ENCODE measurements at regions not wholly inside any gene's neighbourhood (a gene's known extent, or its start where the extent isn't known, plus 50 kb on each side); places are given as distances from the start of the nearest gene placed in this dataset.

- ATAC-seq (peak; percentile 60), DNase-seq (no peak)
- ChIA-PET POLR2A (no interaction called here), CTCF (interaction anchor here (1.5 kb wide), 1 partner anchor 26 kb away, joined by 3 read pairs; no protein-coding TSS in a partner anchor)
- H3K4me3 Mint-ChIP-seq: no peak overlapping the region
- peaks cover 3% of the 10 kb centered on the region for H3K27me3 Mint-ChIP-seq (ENCODE audit: low read depth)
- no peaks in the 10 kb centered on the region for H3K36me3 Mint-ChIP-seq (ENCODE audit: low read depth)
- H3K27ac Mint-ChIP-seq: no peak overlapping the region
- H3K9me3 Mint-ChIP-seq (ENCODE audit: insufficient read depth): no peaks in the 10 kb centered on the region
- H3K4me1 Mint-ChIP-seq (ENCODE audit: low read depth): no peaks in the 10 kb centered on the region
Observed at GRCh38 chr13:44819245-44819644, 170.0 kb downstream of the NUFIP1 start.

- no peaks in the 10 kb centered on the region for H3K4me1 Mint-ChIP-seq (ENCODE audit: low read depth)
- POLR2A ChIA-PET: no interaction called here
- DNase-seq (no peak), ATAC-seq (no peak)
- no peak overlapping the region for H3K27ac Mint-ChIP-seq
- no peak overlapping the region for H3K4me3 Mint-ChIP-seq
- CTCF ChIA-PET: interaction anchor here (1.5 to 2.6 kb wide), 2 partner anchors 26 to 335 kb away, joined by 3 to 9 read pairs; no protein-coding TSS in a partner anchor
- no peaks in the 10 kb centered on the region for H3K36me3 Mint-ChIP-seq (ENCODE audit: low read depth)
- peaks cover 3% of the 10 kb centered on the region for H3K27me3 Mint-ChIP-seq (ENCODE audit: low read depth)
- H3K9me3 Mint-ChIP-seq (ENCODE audit: insufficient read depth): no peaks in the 10 kb centered on the region
Observed at GRCh38 chr13:44818428-44818827, 170.8 kb downstream of the NUFIP1 start.

GRCh38 chr13:44818016-44818415 lies 171.3 kb downstream of the NUFIP1 start:
- H3K4me3 Mint-ChIP-seq: no peak overlapping the region

GRCh38 chr13:44817131-44817671 lies 172.1 kb downstream of the NUFIP1 start:
- no peak for DNase-seq
- POLR2A ChIA-PET: no interaction called here
- Mint-ChIP-seq H3K27me3 (ENCODE audit: low read depth) (peaks cover 6% of the 10 kb centered on the region), H3K9me3 (ENCODE audit: insufficient read depth) (no peaks in the 10 kb centered on the region), H3K27ac (no peak overlapping the region), H3K4me1 (ENCODE audit: low read depth) (no peaks in the 10 kb centered on the region), H3K36me3 (ENCODE audit: low read depth) (no peaks in the 10 kb centered on the region), H3K4me3 (no peak overlapping the region)
- ATAC-seq: no peak
- CTCF ChIA-PET: interaction anchor here (1.0 to 2.6 kb wide), 2 partner anchors 63 to 333 kb away, joined by 3 to 9 read pairs; no protein-coding TSS in a partner anchor

More at GRCh38 chr13:44818016-44818415, 171.3 kb downstream of the NUFIP1 start:
- Mint-ChIP-seq H3K27me3 (ENCODE audit: low read depth) (peaks cover 4% of the 10 kb centered on the region), H3K27ac (no peak overlapping the region), H3K36me3 (ENCODE audit: low read depth) (no peaks in the 10 kb centered on the region), H3K9me3 (ENCODE audit: insufficient read depth) (no peaks in the 10 kb centered on the region), H3K4me1 (ENCODE audit: low read depth) (no peaks in the 10 kb centered on the region)
- ChIA-PET POLR2A (no interaction called here), CTCF (interaction anchor here (2.6 kb wide), 1 partner anchor 334 kb away, joined by 9 read pairs; no protein-coding TSS in a partner anchor)
- DNase-seq: no peak
- ATAC-seq: no peak

GRCh38 chr13:44816701-44817100 lies 172.6 kb downstream of the NUFIP1 start:
- CTCF ChIA-PET: interaction anchor here (0.7 to 2.6 kb wide), 3 partner anchors 62 to 333 kb away, joined by 3 to 9 read pairs (median 4); no protein-coding TSS in a partner anchor
- POLR2A ChIA-PET: no interaction called here
- no peaks in the 10 kb centered on the region for H3K9me3 Mint-ChIP-seq (ENCODE audit: insufficient read depth)
- no peak overlapping the region for H3K4me3 Mint-ChIP-seq
- H3K27ac Mint-ChIP-seq: no peak overlapping the region
- no peaks in the 10 kb centered on the region for H3K4me1 Mint-ChIP-seq (ENCODE audit: low read depth)
- no peak for DNase-seq
- no peak for ATAC-seq
- no peaks in the 10 kb centered on the region for H3K36me3 Mint-ChIP-seq (ENCODE audit: low read depth)
- H3K27me3 Mint-ChIP-seq (ENCODE audit: low read depth): peaks cover 6% of the 10 kb centered on the region

GRCh38 chr13:44815623-44816022 lies 173.6 kb downstream of the NUFIP1 start:
- POLR2A ChIA-PET: no interaction called here
- no peak for ATAC-seq
- no peak for DNase-seq
- no peaks in the 10 kb centered on the region for H3K36me3 Mint-ChIP-seq (ENCODE audit: low read depth)
- CTCF ChIA-PET: no interaction called here
- no peak overlapping the region for H3K27ac Mint-ChIP-seq
- H3K4me1 Mint-ChIP-seq (ENCODE audit: low read depth): no peaks in the 10 kb centered on the region
- H3K9me3 Mint-ChIP-seq (ENCODE audit: insufficient read depth): no peaks in the 10 kb centered on the region
- no peak overlapping the region for H3K4me3 Mint-ChIP-seq
- peaks cover 7% of the 10 kb centered on the region for H3K27me3 Mint-ChIP-seq (ENCODE audit: low read depth)

GRCh38 chr13:44814836-44815235 lies 174.4 kb downstream of the NUFIP1 start:
- H3K27ac Mint-ChIP-seq: no peak overlapping the region
- CTCF ChIA-PET: no interaction called here
- no peak overlapping the region for H3K4me3 Mint-ChIP-seq
- H3K36me3 Mint-ChIP-seq (ENCODE audit: low read depth): no peaks in the 10 kb centered on the region
- peaks cover 10% of the 10 kb centered on the region for H3K27me3 Mint-ChIP-seq (ENCODE audit: low read depth)
- DNase-seq (no peak), ATAC-seq (no peak)
- H3K4me1 Mint-ChIP-seq (ENCODE audit: low read depth): no peaks in the 10 kb centered on the region
- no peaks in the 10 kb centered on the region for H3K9me3 Mint-ChIP-seq (ENCODE audit: insufficient read depth)
- POLR2A ChIA-PET: no interaction called here

- Mint-ChIP-seq H3K27ac (no peak overlapping the region), H3K9me3 (ENCODE audit: insufficient read depth) (no peaks in the 10 kb centered on the region), H3K4me3 (no peak overlapping the region), H3K36me3 (ENCODE audit: low read depth) (no peaks in the 10 kb centered on the region), H3K4me1 (ENCODE audit: low read depth) (no peaks in the 10 kb centered on the region), H3K27me3 (ENCODE audit: low read depth) (peaks cover 10% of the 10 kb centered on the region)
- ATAC-seq (no peak), DNase-seq (no peak)
- POLR2A ChIA-PET: no interaction called here
- CTCF ChIA-PET: no interaction called here
Observed at GRCh38 chr13:44814161-44814560, 175.1 kb downstream of the NUFIP1 start.

- H3K27me3 Mint-ChIP-seq (ENCODE audit: low read depth): peaks cover 10% of the 10 kb centered on the region
- CTCF ChIA-PET: no interaction called here
- DNase-seq: no peak
- no peak for ATAC-seq
- H3K27ac Mint-ChIP-seq: no peak overlapping the region
- POLR2A ChIA-PET: no interaction called here
- no peaks in the 10 kb centered on the region for H3K36me3 Mint-ChIP-seq (ENCODE audit: low read depth)
- no peaks in the 10 kb centered on the region for H3K9me3 Mint-ChIP-seq (ENCODE audit: insufficient read depth)
- no peak overlapping the region for H3K4me3 Mint-ChIP-seq
- H3K4me1 Mint-ChIP-seq (ENCODE audit: low read depth): no peaks in the 10 kb centered on the region
Observed at GRCh38 chr13:44812818-44813217, 176.5 kb downstream of the NUFIP1 start.

GRCh38 chr13:44810061-44810840 lies 179.0 kb downstream of the NUFIP1 start:
- H3K9me3 Mint-ChIP-seq (ENCODE audit: insufficient read depth): no peaks in the 10 kb centered on the region
- ATAC-seq (no peak), DNase-seq (no peak)
- H3K27ac Mint-ChIP-seq: no peak overlapping the region
- H3K4me3 Mint-ChIP-seq: no peak overlapping the region
- ChIA-PET POLR2A (no interaction called here), CTCF (no interaction called here)
- H3K4me1 Mint-ChIP-seq (ENCODE audit: low read depth): no peaks in the 10 kb centered on the region
- peaks cover 10% of the 10 kb centered on the region for H3K27me3 Mint-ChIP-seq (ENCODE audit: low read depth)
- no peaks in the 10 kb centered on the region for H3K36me3 Mint-ChIP-seq (ENCODE audit: low read depth)

- no peaks in the 10 kb centered on the region for H3K36me3 Mint-ChIP-seq (ENCODE audit: low read depth)
- no peak overlapping the region for H3K4me3 Mint-ChIP-seq
- H3K9me3 Mint-ChIP-seq (ENCODE audit: insufficient read depth): no peaks in the 10 kb centered on the region
- DNase-seq: no peak
- no peak overlapping the region for H3K27ac Mint-ChIP-seq
- ChIA-PET POLR2A (no interaction called here), CTCF (no interaction called here)
- H3K27me3 Mint-ChIP-seq (ENCODE audit: low read depth): peaks cover 7% of the 10 kb centered on the region
- no peaks in the 10 kb centered on the region for H3K4me1 Mint-ChIP-seq (ENCODE audit: low read depth)
- ATAC-seq: no peak
Observed at GRCh38 chr13:44809190-44809589, 180.1 kb downstream of the NUFIP1 start.

- Mint-ChIP-seq H3K4me1 (ENCODE audit: low read depth) (no peaks in the 10 kb centered on the region), H3K9me3 (ENCODE audit: insufficient read depth) (no peaks in the 10 kb centered on the region), H3K27ac (no peak overlapping the region), H3K4me3 (no peak overlapping the region), H3K27me3 (ENCODE audit: low read depth) (peaks cover 7% of the 10 kb centered on the region), H3K36me3 (ENCODE audit: low read depth) (no peaks in the 10 kb centered on the region)
- DNase-seq (no peak), ATAC-seq (no peak)
- POLR2A ChIA-PET: no interaction called here
- CTCF ChIA-PET: no interaction called here
Observed at GRCh38 chr13:44808185-44808584, 181.1 kb downstream of the NUFIP1 start.
